HEK293 (cell line): ENCODE measurements at regions not wholly inside any gene's neighbourhood (a gene's known extent, or its start where the extent isn't known, plus 50 kb on each side); places are given as distances from the start of the nearest gene placed in this dataset.

Source experiments
- CTCF ChIA-PET: fragments of 350-600 bp; formaldehyde crosslinking; extraction: SDS; loops from one replicate; lab custom pipeline; 2021; ENCODE audit warnings: antibody characterized with exemption; lab: Yijun Ruan, JAX
- POLR2A ChIA-PET: fragments of 300-600 bp; formaldehyde crosslinking; extraction: SDS; loops from one replicate; lab custom pipeline; 2020; ENCODE audit warnings: antibody characterized with exemption, inconsistent platforms; lab: Yijun Ruan, JAX
- H3K27ac ChIP-seq: fragments of 200-500 bp; sonication (Bioruptor generic); 2 replicates; pipeline ENCODE4 v1.5.1; 2014; ENCODE audit warnings: low read depth, low read length, control low read depth, inconsistent platforms; ENCODE audit errors: extremely low read depth
- H3K36me3 ChIP-seq, 2 experiments: fragments of 200-500 bp in 1 of 2; sonication (Bioruptor generic) in 1 of 2; 1 replicate in 1 of 2; 2 replicates in 1 of 2; pipeline ENCODE4 v1.5.1; 2014 to 2017; ENCODE audit warnings: inconsistent platforms in 2 of 2, low read length in 2 of 2; ENCODE audit not compliant: control insufficient read depth in 2 of 2, insufficient read depth in 1 of 2
- H3K4me1 ChIP-seq: fragments of 200-500 bp; sonication (Bioruptor generic); 2 replicates; pipeline ENCODE4 v1.5.1; 2014; ENCODE audit warnings: mild to moderate bottlenecking, low read length, inconsistent platforms; ENCODE audit not compliant: control insufficient read depth, insufficient read depth
- H3K4me3 ChIP-seq: 2 replicates; pipeline ENCODE4 v1.5.1; 2011; ENCODE audit warnings: low read depth, mild to moderate bottlenecking, control low read depth, low read length, moderate library complexity
- H3K9me3 ChIP-seq: fragments of 200-500 bp; sonication (Bioruptor generic); 2 replicates; pipeline ENCODE4 v1.5.1; 2014; ENCODE audit warnings: low read depth, low read length, inconsistent platforms; ENCODE audit not compliant: control insufficient read depth, insufficient read depth
- HOXA7 ChIP-seq: sonication (generic); formaldehyde crosslinking; IDR thresholded peaks from 2 replicates; pipeline ENCODE4 v1.8.1; 2022; ENCODE audit warnings: missing genetic modification reagents, borderline replicate concordance
- OSR2 ChIP-seq: fragments of 450-650 bp; formaldehyde crosslinking; IDR thresholded peaks from 2 replicates; pipeline ENCODE4 v1.5.1; 2016; ENCODE audit warnings: missing biosample characterization, missing genetic modification characterization
- OVOL3 ChIP-seq: fragments of 450-650 bp; formaldehyde crosslinking; IDR thresholded peaks from 2 replicates; pipeline ENCODE4 v1.5.1; 2016; ENCODE audit warnings: missing biosample characterization, missing genetic modification characterization
- RBAK ChIP-seq: fragments of 450-650 bp; formaldehyde crosslinking; IDR thresholded peaks from 2 replicates; pipeline ENCODE4 v1.5.1; 2016; ENCODE audit warnings: missing biosample characterization, missing genetic modification characterization
- SALL2 ChIP-seq: fragments of 450-650 bp; formaldehyde crosslinking; IDR thresholded peaks from 2 replicates; pipeline ENCODE4 v1.5.0; 2017; ENCODE audit warnings: missing biosample characterization, mild to moderate bottlenecking, missing genetic modification characterization, borderline replicate concordance
- TCF7L2 ChIP-seq: IDR thresholded peaks from 2 replicates; pipeline ENCODE4 v1.6.1; 2011; ENCODE audit warnings: low read depth, mild to moderate bottlenecking, inconsistent platforms, low read length, moderate library complexity, borderline replicate concordance
- ZBTB21 ChIP-seq: fragments of 450-650 bp; formaldehyde crosslinking; IDR thresholded peaks from 2 replicates; pipeline ENCODE4 v1.5.1; 2017; ENCODE audit warnings: missing biosample characterization, missing genetic modification characterization
- ZFP41 ChIP-seq: fragments of 450-650 bp; formaldehyde crosslinking; IDR thresholded peaks from 2 replicates; pipeline ENCODE4 v1.5.1; 2016; ENCODE audit warnings: missing biosample characterization, missing genetic modification characterization, borderline replicate concordance
- ZNF174 ChIP-seq: fragments of 450-650 bp; formaldehyde crosslinking; IDR thresholded peaks from 2 replicates; pipeline ENCODE4 v1.5.0; 2017; ENCODE audit warnings: missing biosample characterization, mild to moderate bottlenecking, missing genetic modification characterization
- ZNF514 ChIP-seq: fragments of 450-650 bp; formaldehyde crosslinking; IDR thresholded peaks from 2 replicates; pipeline ENCODE4 v1.5.1; 2016; ENCODE audit warnings: missing biosample characterization, missing genetic modification characterization
- ZNF664 ChIP-seq: fragments of 450-650 bp; formaldehyde crosslinking; IDR thresholded peaks from 2 replicates; pipeline ENCODE4 v1.5.1; 2016; ENCODE audit warnings: missing biosample characterization, missing genetic modification characterization
- ZNF707 ChIP-seq: fragments of 450-650 bp; formaldehyde crosslinking; IDR thresholded peaks from 2 replicates; pipeline ENCODE4 v1.5.1; 2016; ENCODE audit warnings: missing biosample characterization, missing genetic modification characterization
- TF ChIP-seq, protein P1 (sequence below): fragments of 450-650 bp; formaldehyde crosslinking; IDR thresholded peaks from 2 replicates; pipeline ENCODE4 v1.5.1; 2016; ENCODE audit warnings: missing biosample characterization, missing genetic modification characterization, borderline replicate concordance
- TF ChIP-seq, protein P2 (sequence below): fragments of 450-650 bp; formaldehyde crosslinking; IDR thresholded peaks from 2 replicates; pipeline ENCODE4 v1.5.1; 2016; ENCODE audit warnings: missing biosample characterization, missing genetic modification characterization
- TF ChIP-seq, protein P3 (sequence below): fragments of 450-650 bp; formaldehyde crosslinking; IDR thresholded peaks from 2 replicates; pipeline ENCODE4 v1.5.0; 2017; ENCODE audit warnings: missing biosample characterization, missing genetic modification characterization, borderline replicate concordance
- TF ChIP-seq, protein P4 (sequence below): fragments of 450-650 bp; formaldehyde crosslinking; IDR thresholded peaks from 2 replicates; pipeline ENCODE4 v1.5.1; 2016; ENCODE audit warnings: missing biosample characterization, missing genetic modification characterization
- TF ChIP-seq, protein P5 (sequence below): fragments of 450-650 bp; formaldehyde crosslinking; IDR thresholded peaks from 2 replicates; pipeline ENCODE4 v1.5.1; 2016; ENCODE audit warnings: missing biosample characterization, missing genetic modification characterization
- TF ChIP-seq, protein P6 (sequence below): fragments of 450-650 bp; formaldehyde crosslinking; IDR thresholded peaks from 2 replicates; pipeline ENCODE4; 2016; ENCODE audit warnings: missing biosample characterization, missing genetic modification characterization
- TF ChIP-seq, protein P7 (sequence below): fragments of 450-650 bp; formaldehyde crosslinking; IDR thresholded peaks from 2 replicates; pipeline ENCODE4 v1.5.1; 2017; ENCODE audit warnings: missing biosample characterization, missing genetic modification characterization

DNA sequence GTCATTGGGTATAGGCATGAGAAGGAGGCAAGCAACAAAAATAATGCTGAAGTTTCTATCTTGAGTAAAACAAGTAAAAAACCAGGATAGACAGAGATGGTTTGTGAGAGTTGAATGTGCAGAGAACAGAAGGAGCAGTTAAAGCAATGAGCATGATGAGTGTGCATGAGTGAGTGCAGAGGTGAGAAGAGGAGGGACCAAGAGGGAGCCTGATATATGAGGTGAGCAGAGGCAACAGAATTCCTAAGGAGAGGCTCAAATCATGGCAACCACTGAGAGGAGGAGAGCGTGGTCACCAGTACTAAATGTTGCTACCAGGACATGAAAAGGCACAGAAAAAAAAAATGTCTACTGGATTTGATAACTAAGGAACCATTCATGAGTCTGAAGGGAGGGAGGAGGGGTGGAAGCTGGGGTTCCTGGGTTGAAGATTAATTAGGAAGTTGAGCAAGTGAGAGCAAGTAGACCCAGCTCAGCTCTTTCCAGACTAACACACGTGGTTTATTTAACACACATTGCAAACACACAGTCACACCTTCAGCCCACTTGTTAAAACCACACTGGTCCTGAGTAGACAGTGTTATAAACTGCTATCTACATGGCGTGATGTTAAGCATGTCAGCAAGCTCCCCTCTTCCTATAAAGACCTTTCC is 69.0 kb upstream of the IQCM start:
- Histone ChIP-seq H3K4me1 (no peaks in the 10 kb centered on the region), H3K4me3 (no peak overlapping the region), H3K36me3 (no peaks in the 10 kb centered on the region), H3K9me3 (no peaks in the 10 kb centered on the region), H3K27ac (no peak overlapping the region)
- TF ChIP-seq ZNF664 (no peak), SALL2 (no peak), ZNF707 (tag by site-specific recombination) (no peak), HOXA7 (CRISPR knock-in tag) (no peak), OVOL3 (tag by site-specific recombination) (no peak), TCF7L2 (no peak), ZNF174 (tag by site-specific recombination) (no peak), ZBTB21 (tag by site-specific recombination) (no peak), ZFP41 (tag by site-specific recombination) (no peak), ZNF514 (tag by site-specific recombination) (no peak), RBAK (tag by site-specific recombination) (no peak), OSR2 (tag by site-specific recombination) (no peak)
- TF ChIP-seq, protein P1, sequence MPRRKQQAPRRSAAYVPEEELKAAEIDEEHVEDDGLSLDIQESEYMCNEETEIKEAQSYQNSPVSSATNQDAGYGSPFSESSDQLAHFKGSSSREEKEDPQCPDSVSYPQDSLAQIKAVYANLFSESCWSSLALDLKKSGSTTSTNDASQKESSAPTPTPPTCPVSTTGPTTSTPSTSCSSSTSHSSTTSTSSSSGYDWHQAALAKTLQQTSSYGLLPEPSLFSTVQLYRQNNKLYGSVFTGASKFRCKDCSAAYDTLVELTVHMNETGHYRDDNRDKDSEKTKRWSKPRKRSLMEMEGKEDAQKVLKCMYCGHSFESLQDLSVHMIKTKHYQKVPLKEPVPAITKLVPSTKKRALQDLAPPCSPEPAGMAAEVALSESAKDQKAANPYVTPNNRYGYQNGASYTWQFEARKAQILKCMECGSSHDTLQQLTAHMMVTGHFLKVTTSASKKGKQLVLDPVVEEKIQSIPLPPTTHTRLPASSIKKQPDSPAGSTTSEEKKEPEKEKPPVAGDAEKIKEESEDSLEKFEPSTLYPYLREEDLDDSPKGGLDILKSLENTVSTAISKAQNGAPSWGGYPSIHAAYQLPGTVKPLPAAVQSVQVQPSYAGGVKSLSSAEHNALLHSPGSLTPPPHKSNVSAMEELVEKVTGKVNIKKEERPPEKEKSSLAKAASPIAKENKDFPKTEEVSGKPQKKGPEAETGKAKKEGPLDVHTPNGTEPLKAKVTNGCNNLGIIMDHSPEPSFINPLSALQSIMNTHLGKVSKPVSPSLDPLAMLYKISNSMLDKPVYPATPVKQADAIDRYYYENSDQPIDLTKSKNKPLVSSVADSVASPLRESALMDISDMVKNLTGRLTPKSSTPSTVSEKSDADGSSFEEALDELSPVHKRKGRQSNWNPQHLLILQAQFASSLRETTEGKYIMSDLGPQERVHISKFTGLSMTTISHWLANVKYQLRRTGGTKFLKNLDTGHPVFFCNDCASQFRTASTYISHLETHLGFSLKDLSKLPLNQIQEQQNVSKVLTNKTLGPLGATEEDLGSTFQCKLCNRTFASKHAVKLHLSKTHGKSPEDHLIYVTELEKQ, result no peak
- TF ChIP-seq, protein P2, sequence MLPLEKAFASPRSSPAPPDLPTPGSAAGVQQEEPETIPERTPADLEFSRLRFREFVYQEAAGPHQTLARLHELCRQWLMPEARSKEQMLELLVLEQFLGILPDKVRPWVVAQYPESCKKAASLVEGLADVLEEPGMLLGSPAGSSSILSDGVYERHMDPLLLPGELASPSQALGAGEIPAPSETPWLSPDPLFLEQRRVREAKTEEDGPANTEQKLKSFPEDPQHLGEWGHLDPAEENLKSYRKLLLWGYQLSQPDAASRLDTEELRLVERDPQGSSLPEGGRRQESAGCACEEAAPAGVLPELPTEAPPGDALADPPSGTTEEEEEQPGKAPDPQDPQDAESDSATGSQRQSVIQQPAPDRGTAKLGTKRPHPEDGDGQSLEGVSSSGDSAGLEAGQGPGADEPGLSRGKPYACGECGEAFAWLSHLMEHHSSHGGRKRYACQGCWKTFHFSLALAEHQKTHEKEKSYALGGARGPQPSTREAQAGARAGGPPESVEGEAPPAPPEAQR (tag by site-specific recombination), result no peak
- TF ChIP-seq, protein P3, sequence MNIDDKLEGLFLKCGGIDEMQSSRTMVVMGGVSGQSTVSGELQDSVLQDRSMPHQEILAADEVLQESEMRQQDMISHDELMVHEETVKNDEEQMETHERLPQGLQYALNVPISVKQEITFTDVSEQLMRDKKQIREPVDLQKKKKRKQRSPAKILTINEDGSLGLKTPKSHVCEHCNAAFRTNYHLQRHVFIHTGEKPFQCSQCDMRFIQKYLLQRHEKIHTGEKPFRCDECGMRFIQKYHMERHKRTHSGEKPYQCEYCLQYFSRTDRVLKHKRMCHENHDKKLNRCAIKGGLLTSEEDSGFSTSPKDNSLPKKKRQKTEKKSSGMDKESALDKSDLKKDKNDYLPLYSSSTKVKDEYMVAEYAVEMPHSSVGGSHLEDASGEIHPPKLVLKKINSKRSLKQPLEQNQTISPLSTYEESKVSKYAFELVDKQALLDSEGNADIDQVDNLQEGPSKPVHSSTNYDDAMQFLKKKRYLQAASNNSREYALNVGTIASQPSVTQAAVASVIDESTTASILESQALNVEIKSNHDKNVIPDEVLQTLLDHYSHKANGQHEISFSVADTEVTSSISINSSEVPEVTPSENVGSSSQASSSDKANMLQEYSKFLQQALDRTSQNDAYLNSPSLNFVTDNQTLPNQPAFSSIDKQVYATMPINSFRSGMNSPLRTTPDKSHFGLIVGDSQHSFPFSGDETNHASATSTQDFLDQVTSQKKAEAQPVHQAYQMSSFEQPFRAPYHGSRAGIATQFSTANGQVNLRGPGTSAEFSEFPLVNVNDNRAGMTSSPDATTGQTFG, result no peak
- TF ChIP-seq, protein P4, sequence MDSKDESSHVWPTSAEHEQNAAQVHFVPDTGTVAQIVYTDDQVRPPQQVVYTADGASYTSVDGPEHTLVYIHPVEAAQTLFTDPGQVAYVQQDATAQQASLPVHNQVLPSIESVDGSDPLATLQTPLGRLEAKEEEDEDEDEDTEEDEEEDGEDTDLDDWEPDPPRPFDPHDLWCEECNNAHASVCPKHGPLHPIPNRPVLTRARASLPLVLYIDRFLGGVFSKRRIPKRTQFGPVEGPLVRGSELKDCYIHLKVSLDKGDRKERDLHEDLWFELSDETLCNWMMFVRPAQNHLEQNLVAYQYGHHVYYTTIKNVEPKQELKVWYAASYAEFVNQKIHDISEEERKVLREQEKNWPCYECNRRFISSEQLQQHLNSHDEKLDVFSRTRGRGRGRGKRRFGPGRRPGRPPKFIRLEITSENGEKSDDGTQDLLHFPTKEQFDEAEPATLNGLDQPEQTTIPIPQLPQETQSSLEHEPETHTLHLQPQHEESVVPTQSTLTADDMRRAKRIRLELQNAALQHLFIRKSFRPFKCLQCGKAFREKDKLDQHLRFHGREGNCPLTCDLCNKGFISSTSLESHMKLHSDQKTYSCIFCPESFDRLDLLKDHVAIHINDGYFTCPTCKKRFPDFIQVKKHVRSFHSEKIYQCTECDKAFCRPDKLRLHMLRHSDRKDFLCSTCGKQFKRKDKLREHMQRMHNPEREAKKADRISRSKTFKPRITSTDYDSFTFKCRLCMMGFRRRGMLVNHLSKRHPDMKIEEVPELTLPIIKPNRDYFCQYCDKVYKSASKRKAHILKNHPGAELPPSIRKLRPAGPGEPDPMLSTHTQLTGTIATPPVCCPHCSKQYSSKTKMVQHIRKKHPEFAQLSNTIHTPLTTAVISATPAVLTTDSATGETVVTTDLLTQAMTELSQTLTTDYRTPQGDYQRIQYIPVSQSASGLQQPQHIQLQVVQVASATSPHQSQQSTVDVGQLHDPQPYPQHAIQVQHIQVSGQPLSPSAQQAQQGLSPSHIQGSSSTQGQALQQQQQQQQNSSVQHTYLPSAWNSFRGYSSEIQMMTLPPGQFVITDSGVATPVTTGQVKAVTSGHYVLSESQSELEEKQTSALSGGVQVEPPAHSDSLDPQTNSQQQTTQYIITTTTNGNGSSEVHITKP, result no peak
- TF ChIP-seq, protein P5, sequence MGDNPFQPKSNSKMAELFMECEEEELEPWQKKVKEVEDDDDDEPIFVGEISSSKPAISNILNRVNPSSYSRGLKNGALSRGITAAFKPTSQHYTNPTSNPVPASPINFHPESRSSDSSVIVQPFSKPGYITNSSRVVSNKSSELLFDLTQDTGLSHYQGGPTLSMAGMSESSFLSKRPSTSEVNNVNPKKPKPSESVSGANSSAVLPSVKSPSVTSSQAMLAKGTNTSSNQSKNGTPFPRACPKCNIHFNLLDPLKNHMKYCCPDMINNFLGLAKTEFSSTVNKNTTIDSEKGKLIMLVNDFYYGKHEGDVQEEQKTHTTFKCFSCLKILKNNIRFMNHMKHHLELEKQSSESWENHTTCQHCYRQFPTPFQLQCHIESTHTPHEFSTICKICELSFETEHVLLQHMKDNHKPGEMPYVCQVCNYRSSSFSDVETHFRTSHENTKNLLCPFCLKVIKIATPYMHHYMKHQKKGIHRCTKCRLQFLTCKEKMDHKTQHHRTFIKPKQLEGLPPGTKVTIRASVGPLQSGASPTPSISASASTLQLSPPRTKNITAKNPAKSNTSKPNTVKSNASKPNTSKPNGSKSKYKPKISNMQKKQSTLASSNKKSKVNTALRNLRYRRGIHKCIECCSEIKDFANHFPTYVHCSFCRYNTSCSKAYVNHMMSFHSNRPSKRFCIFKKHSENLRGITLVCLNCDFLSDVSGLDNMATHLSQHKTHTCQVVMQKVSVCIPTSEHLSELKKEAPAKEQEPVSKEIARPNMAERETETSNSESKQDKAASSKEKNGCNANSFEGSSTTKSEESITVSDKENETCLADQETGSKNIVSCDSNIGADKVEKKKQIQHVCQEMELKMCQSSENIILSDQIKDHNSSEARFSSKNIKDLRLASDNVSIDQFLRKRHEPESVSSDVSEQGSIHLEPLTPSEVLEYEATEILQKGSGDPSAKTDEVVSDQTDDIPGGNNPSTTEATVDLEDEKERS (tag by site-specific recombination), result no peak
- TF ChIP-seq, protein P6, sequence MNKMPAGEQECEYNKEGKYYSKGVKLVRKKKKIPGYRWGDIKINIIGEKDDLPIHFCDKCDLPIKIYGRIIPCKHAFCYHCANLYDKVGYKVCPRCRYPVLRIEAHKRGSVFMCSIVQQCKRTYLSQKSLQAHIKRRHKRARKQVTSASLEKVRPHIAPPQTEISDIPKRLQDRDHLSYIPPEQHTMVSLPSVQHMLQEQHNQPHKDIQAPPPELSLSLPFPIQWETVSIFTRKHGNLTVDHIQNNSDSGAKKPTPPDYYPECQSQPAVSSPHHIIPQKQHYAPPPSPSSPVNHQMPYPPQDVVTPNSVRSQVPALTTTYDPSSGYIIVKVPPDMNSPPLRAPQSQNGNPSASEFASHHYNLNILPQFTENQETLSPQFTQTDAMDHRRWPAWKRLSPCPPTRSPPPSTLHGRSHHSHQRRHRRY, result no peak
- TF ChIP-seq, protein P7, sequence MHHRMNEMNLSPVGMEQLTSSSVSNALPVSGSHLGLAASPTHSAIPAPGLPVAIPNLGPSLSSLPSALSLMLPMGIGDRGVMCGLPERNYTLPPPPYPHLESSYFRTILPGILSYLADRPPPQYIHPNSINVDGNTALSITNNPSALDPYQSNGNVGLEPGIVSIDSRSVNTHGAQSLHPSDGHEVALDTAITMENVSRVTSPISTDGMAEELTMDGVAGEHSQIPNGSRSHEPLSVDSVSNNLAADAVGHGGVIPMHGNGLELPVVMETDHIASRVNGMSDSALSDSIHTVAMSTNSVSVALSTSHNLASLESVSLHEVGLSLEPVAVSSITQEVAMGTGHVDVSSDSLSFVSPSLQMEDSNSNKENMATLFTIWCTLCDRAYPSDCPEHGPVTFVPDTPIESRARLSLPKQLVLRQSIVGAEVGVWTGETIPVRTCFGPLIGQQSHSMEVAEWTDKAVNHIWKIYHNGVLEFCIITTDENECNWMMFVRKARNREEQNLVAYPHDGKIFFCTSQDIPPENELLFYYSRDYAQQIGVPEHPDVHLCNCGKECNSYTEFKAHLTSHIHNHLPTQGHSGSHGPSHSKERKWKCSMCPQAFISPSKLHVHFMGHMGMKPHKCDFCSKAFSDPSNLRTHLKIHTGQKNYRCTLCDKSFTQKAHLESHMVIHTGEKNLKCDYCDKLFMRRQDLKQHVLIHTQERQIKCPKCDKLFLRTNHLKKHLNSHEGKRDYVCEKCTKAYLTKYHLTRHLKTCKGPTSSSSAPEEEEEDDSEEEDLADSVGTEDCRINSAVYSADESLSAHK (tag by site-specific recombination), result no peak
- CTCF ChIA-PET, result no interaction called here
- POLR2A ChIA-PET, result no interaction called here
